ENCODE measurements at regions not wholly inside any gene's neighbourhood (a gene's known extent, or its start where the extent isn't known, plus 50 kb on each side); places are given as distances from the start of the nearest gene placed in this dataset.
"Not testable (repeated sequence)": the region's sequence is repeated elsewhere in the genome, so short reads cannot be mapped to it uniquely, and the experiment has no call there.

- DNase-seq, result no peak
These were observed 118.7 kb downstream of the BEND2 start for GRCh38 chrX:18102006-18102405.

GRCh38 chrX:18101087-18101486 is 119.6 kb downstream of the BEND2 start:
- no peak for DNase-seq

GRCh38 chrX:18099745-18100144 is 120.9 kb downstream of the BEND2 start:
- DNase-seq, result no peak

- no peak for DNase-seq
These were observed 121.9 kb downstream of the BEND2 start for GRCh38 chrX:18098763-18099162.

GRCh38 chrX:18076434-18076833 is 144.3 kb downstream of the BEND2 start:
- DNase-seq, result no peak

DNA sequence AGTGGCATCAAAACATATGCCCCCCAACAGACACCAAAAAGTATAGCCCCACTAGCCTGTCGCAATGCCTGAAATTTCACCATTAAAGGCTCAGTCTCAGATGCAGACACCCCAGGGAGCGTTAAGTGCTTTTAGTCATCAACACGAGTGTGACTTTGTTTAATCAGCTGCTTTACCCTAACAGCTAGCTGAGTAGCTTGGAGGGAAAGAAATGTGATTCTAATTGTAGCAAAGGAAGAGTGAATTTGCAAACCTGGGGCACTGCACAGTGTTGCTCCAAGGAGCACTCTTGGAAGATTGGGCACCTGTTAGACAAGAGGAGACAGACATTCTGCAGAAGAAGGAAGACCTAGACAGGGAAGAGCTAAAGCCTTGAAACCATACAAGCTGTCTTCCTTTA is 145.1 kb downstream of the BEND2 start:
- peak; percentile 91 for DNase-seq

GRCh38 chrX:18068045-18068444 is 152.6 kb downstream of the BEND2 start:
- DNase-seq, result not testable (repeated sequence)

DNA sequence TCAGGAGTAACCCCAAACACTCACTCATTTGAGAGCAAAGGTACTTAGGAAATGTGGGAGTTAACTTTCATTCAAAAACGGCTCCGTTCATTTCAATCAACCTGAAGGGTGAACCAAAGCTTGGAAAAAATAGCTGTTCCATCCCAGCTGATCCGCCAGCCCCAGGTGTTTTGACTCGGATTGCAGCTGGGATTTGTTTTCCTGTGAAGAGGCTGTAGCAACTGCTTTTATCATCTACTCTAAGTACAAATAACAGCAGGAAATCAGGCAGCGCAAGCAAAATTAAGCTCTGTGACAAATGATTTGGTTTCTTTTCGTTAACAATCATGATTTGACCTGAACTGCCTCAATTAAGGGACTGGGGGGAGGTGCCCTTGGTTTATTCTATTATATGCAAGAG is 154.7 kb downstream of the BEND2 start:
- peak; percentile 83 for DNase-seq

DNA sequence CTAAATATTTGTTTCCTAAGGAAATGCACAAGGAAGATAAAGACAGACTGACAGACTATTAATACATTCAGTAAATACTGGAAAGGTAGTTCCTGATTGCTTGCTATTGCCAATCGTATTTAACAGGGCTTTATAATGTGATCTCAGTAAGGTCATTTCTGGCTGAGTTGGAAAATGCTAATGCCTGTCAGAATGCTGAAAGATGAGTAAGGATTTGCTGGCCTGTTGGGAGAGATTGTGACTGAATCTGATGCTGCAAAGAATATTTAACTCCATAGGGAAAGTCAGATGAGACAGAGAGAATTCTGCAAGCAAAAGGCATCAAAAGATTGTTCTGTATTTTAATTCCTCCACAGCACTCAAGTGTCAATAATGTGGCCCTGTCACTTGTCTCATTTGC is 169.0 kb downstream of the BEND2 start:
- DNase-seq, result no peak

DNA sequence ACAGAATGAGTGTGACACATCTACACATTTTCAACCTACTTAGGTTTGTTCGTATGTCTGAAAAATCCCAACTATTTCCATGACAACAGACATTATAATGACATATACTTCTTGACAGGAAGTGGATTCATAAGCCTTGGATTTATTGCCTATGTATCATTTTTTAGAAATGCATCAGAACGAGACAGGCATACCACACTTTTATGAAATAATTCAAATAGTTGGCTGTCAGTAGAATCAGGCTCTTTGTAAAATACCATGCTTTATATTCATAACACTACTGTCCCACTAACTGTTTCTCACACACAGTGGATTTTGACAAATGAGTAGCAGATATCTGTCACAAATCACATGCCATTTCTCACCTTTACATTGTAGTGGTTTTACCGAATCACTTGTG is 173.2 kb downstream of the BEND2 start:
- DNase-seq, result no peak

DNA sequence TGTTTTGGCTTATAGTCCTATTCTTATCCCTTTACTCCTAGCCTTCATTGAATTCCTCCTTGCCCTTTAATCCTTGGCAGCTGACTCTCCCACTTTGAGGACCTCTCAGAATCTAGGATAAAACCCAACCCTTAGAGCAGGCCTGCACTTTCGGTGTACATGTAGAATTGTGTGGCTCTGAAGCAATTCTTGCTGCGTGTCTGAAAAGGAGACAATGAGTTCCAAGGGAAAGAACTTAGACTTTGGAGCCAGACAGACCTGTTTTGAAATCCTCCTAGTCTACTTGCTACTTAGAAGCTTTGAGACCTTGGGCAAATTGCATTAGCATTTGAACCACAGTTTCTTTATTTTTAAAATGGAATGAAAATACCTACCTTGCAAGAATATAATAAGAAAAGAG is 175.2 kb downstream of the BEND2 start:
- no peak for DNase-seq

DNA sequence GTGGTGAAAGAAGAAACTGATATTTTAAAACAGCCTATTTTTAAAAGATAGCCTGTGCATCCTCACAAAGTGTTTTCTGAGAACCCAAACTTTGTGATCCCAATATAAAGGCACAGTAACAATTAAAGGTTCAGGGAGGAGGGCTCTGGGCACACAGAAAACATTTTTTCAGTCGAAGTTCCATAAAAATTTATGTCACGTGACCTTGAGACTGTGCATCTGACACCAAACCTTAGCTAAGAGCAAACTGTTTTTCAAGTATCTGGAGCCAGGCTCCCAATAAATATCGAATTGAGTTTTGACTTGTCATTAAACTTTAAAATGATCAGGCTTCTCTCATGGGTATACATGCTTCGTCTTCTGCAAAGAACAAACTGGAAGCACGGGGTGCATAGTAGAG is 177.9 kb downstream of the BEND2 start:
- DNase-seq, result no peak

DNA sequence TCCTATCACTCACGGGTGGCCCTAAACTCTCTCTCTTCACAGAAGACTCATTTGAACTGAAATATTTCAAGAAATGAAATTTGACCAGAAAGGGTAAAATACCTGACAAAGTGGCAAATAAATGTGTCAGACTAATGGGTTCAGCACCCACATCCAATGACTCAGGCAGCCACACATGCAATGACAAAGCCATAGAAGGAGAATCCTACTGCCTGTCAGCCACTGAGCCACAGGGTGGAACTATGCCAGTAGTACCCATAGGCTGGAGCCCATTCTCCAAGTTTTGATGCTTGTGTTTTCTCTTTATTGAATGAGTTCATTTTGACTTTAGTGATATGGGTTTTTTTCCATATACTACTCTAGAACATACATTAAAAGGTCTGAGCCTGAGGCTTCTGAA is 179.0 kb downstream of the BEND2 start:
- no peak for DNase-seq

- no peak for DNase-seq
These were observed 177.9 kb upstream of the RAI2 start for GRCh38 chrX:18039023-18039422.

DNA sequence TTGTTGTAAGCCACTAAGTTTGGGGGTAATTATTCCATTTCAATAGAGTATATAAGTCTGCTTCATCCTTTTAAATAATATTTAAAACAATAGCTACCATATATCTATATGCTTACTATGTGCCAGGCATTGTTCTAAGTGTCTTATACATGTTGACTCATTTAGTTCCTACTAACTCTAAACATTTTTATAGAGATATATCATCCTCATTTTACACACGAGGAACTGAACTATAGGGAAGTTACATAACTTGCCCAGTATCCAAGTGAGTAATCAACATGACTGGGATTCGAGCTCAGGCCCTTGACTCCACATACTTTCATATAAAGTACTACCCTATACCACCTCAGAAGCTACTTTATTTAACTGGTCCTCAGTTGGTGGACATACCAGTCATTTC is 175.3 kb upstream of the RAI2 start:
- DNase-seq, result no peak

GRCh38 chrX:18034945-18035344 is 173.8 kb upstream of the RAI2 start:
- no peak for DNase-seq

DNA sequence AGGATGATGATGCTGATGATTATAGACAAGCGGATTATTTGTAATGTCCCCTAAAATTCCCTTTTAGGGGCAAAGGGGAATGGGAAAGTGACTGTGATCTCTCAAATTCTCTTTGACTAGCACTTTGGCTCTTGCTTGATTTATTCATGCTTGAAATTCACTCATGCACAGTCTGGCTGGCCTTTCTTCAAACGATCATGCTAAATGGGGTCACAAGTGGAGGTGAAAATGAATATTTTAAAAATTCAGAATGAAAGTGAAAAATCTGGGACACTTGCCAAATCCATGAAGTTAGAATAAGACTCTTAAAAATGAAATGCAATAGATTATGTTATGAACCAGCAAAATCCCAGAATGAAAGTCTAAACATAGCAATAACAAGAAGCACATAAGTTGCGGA is 173.4 kb upstream of the RAI2 start:
- DNase-seq, result no peak

GRCh38 chrX:18032486-18033221 is 171.6 kb upstream of the RAI2 start:
- DNase-seq, result no peak

GRCh38 chrX:18031726-18032375 is 170.8 kb upstream of the RAI2 start:
- DNase-seq, result no peak

- DNase-seq, result not testable (repeated sequence)
These were observed 169.6 kb upstream of the RAI2 start for GRCh38 chrX:18030656-18031055.

DNA sequence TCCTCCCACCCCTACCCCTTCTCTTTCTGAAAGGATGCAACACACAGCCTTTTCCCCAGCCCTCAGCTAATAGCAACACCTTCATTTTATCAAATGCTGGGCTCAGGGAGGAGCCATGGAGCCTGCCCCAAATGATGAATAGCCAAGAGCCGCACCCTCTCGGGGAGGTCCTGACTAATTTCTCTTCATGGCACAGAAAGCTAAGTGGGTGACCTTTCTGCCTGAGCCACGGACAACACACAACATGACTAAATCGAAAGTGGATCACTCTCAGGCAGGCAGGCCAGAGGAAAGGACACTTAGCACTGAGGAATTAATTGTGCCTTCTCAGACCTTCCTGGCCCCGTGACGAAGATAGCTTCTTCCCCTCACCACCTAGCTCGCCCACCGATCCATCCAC is 165.1 kb upstream of the RAI2 start:
- peak; percentile 52 for DNase-seq

DNA sequence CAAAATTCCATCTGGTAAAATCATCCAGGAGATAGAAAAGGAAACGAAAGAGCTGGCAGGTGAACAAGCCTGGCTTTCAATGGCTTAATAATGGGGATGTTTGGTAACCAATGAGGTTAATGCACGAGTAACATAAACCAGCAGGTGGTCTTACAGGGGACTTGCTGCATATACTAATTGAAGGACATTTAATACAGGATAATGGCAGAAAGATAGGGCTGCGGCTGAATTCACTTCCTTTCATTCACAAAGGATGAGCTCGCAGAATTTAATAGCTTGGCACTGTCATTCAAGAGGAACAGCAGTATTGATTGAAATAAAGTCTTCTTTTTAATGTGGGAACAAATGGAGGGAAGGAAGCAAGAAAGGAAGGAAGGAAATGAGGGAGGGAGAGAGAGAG is 156.3 kb upstream of the RAI2 start:
- peak; percentile 97 for DNase-seq

GRCh38 chrX:18016941-18017340 is 155.8 kb upstream of the RAI2 start:
- peak; percentile 78 for DNase-seq

DNA sequence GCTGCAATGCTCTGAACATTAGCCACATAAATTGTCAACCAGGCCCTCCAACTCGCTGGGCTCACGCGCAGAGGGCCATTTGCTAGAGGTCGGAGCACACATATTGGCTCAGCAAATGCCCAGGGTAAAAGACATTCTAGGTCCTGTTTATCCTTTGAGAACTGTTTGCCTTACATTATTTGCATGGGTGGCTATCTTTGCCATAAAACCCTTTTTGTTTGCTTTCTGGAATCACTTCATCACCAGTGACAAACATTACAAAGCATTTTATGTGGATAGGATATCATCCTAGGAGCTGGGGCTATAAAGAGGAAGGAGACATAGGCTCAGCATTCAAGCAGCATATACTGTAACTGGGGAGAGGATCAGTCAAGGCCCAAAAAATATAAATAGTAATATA is 149.2 kb upstream of the RAI2 start:
- DNase-seq, result peak; percentile 68

- no peak for DNase-seq
These were observed 142.8 kb upstream of the RAI2 start for GRCh38 chrX:18003876-18004275.
